ELR (cell line): ENCODE measurements at regions not wholly inside any gene's neighbourhood (a gene's known extent, or its start where the extent isn't known, plus 50 kb on each side); places are given as distances from the start of the nearest gene placed in this dataset.

Source experiments
- DNase-seq: peaks from one replicate; pipeline ENCODE4 v3.0.0-alpha.2; 2015; ENCODE audit warnings: low read depth

DNA sequence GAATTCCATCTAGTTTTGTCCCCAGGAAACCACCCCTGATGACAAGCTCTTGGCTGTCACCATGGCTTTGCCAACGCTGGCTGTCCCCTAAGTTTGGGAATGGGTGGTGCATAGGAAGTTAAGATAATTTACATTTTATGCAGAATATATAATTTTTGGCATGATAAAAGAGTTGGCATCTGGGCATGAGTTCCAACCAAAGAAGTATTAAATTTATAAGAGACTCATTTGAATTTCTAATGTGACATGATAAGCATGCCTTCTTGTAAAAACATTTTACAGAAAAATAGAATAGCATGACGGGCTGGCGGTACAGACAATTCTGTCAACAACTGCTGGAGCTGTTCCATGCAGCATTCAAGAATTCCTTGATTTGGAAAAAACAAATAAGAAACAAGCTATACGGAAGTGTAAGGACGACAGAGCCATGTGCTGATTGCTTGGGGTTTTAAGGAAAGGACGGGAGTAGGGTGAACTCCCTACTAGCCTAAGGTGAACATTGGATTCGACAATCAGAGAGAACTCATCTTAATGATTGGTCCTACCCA is 106.8 kb upstream of the C1orf21 start:
- DNase-seq = no peak

DNA sequence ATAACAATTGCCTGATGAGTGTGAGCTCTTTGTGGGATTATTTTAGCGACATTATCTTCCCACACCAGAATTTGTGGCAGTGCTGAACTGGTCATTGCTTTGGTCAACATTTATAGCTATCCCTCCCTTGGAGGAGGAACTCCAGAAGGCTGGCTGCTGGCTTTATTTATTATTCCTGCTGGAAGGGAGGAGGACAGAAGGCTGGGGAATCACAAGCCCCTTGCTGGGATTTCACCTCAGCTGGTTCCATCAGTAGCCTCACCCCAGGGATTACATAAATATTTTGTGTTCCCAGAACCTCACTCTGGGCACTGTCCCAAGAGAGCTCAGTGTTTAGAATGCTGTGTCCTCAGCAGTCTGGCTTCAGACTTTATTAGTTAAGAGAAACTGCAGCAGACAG is 102.8 kb upstream of the C1orf21 start:
- DNase-seq = no peak

DNA sequence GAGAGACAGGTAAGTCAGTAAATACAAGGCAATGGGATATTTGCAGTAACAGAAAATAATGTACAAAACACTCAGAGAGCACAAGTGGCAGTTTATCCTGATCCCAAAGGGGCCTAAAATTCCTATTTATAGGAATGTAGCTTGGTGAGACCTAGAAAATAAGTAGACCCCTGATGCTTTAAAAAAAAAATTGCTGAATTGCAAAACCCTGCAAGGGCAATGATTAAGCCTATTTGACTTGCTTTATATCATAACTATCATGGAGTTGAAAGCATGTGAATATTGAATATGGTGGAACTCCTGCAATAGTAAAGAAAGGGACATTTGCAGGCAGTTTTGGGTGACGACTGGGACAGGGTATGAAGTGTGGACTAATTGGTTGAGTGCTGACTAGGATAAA is 101.9 kb upstream of the C1orf21 start:
- DNase-seq = no peak

DNA sequence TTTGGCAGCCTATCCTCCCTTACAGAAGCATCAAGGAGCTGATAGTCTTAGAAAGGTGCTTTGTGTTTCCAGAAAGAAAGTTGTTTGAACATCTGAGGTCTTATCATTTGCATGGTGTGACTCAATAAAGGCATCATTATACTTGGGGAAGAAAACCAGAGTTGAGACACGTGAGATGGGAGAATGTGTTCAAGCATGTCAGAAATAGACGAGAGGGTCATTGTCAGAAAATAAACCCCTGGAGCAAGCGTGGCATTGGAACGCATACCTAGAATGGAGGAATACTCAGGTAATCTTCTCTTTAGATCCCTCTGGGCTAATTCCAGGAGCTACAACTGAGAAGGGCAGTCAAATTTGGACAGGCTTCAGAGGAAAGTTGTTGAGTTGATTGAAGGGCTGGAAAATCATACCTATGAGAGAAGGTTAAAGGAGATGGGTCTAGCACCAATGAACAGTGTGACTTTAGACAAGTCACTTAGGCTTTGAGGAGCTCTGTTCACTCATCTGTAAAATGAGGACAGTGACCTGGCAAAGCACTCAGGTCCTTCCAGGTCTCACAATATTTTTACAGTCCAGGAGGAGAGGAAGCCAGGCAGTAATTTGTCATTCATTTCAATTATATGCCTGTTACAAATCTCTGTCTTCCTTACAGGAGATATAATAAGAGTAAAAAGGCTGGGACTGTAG is 101.3 kb upstream of the C1orf21 start:
- no peak for DNase-seq

DNA sequence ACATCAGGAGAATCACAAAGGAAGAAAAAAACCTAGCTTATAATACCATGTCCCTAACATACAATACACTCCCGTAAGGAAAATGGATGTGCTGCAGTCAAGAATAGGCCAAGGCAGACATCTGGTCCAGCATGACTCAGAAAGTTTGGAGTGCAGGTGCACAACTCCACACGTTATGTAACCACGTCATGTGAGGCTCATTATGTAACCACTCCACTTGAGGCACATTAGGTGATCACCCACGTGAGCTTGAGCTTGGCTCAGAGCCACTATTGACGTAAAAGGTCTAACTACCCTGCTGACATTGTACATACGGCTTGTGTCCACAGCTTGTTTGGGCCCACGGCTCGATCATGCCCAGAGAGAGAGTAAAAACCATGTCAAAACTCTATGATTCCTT is 99.8 kb upstream of the C1orf21 start:
- DNase-seq = no peak

DNA sequence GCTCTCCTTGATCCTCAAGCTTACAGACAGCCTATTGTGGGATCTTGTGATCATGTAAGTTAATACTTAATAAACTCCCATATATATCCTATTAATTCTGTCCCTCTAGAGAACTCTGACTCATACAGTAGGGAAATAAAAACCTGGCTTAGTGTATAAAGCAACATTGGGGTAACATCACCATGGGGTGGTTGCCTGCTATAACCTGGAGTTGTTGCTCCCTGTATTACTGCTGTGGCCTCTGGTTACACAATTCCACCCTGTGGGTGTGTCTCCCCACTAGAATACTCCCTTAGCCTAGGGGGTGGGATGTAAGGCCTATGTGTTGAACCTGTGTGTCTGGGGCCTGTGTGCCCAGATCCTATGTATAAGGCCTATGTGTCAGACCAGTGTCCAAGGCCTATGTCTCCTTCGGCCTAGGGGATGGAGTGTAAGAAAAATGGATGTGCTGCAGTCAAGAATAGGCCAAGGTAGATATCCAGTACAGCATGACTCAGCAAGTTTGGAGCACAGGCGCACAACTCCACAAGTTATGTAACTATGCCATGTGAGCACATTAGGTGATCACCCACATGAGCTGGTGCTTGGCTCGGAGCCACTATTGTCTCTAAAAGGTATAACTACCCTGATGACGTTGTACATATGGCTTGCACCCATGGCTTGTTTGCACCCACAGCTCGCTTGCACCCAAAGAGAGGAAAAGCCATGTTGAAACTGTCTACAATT is 96.8 kb upstream of the C1orf21 start:
- peak; percentile 19 for DNase-seq

DNA sequence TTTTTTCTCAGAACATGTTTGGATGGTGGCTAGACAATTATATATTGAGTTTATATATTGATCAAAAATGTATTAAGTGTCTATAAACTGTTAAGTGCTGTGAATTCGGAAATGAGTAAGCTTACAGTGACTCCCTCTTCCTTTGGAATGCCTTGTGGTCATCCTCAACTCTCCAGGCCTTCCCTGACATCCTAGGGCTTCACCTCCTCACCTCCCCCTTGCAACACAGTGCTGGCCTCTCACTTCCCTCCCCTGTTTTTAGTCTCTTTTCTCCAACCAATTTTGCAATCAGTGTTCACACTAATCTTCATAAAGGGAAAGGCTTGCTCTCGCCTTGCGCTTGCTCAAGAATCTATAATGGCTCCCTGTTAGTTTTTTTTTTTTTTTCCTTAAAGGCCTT is 95.1 kb upstream of the C1orf21 start:
- DNase-seq = peak; percentile 69

DNA sequence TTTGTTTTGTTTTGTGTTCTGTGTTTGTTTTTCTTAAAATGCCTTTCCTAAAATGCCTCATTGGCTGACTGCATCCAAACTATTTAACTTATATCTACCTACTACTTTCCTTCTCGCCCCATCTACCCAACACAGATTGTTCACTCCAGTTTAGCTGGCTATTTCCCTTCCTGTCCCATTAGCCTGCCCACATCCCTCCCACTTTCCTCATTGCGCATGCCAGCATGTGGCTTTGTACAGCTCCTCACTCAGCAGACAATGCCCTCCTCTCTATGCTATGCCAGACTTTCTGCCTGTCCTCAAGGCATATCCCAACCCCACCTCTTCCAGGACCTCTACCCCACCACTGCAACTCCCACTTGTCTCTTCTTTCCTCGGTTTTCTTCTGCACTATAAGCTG is 94.7 kb upstream of the C1orf21 start:
- no peak for DNase-seq

DNA sequence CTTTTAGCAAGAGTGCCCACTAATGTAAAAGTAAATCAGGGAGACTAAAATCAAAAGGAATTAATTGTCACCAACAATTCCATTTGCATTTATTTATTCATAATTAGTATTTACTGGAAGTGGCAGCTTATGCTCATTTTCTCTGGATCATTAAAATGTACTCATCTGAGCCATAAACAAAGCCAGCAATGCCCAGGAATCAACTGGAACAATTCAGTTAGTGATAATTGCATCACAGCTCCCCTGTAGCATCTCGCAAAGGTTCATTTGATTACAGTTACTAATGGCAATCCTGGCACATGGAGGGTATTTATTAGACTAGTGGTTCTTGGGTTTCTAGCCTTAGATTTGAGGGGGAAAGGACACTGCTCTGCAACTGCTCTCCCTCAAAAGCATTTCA is 92.7 kb upstream of the C1orf21 start:
- DNase-seq = no peak

DNA sequence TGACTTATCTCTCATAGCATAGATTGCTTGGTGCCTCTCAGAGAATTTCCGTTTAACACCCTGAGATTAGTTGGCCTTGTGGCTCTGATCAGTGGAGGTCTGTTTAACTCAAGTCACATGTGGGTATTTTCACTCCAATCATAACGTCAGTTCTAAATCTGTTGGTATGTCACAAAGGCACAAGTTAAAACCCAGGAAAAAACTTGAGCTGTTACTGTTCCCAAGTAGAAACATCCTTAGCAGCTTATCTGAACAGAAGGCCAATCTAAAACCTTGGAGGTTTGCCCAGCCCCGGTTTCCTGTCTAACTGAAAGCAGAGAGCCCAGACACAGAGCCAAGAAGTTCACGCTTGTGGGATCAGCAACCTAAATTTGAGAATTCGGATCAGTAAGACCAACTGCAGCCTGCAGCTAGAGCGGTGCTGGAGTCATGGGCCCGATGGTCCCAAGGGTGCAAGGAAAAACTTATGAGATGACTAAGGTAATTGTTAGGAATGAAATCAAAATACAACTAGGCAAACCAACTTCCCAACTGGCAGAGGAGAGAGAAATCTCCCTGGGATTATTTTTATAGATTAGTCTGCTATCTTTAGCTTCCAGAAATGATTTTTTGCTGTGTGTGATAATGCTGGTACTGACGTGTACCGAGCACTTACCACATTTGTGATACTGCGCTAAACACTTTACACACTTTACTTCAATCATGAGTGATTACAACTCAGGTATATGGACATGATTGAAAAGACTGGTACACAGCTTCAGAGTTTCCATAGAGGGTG is 90.2 kb upstream of the C1orf21 start:
- peak; percentile 65 for DNase-seq

DNA sequence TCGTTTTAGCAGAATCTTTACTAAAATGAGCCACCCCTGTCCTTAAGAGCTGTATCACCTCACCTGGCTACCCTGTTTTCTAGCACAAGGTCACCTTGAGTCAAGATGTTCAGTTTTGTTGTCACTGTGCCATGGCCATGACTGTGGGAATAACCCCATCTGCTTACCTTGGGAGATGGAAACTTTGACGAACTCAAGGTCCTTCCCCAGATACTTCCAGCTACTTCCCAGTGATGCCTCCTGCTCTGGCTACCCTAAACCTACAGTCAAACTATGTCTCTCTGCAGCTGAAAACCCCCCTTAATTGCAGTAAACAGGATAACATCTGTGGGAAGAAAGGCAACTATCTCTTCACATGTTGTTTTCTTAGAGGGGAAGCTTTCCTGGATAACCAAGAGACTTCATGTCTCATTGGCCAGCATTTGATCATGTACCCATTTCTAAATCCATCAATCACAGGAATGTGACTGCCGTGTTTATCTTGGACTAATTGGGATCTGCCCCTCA is 89.5 kb upstream of the C1orf21 start:
- DNase-seq = no peak

DNA sequence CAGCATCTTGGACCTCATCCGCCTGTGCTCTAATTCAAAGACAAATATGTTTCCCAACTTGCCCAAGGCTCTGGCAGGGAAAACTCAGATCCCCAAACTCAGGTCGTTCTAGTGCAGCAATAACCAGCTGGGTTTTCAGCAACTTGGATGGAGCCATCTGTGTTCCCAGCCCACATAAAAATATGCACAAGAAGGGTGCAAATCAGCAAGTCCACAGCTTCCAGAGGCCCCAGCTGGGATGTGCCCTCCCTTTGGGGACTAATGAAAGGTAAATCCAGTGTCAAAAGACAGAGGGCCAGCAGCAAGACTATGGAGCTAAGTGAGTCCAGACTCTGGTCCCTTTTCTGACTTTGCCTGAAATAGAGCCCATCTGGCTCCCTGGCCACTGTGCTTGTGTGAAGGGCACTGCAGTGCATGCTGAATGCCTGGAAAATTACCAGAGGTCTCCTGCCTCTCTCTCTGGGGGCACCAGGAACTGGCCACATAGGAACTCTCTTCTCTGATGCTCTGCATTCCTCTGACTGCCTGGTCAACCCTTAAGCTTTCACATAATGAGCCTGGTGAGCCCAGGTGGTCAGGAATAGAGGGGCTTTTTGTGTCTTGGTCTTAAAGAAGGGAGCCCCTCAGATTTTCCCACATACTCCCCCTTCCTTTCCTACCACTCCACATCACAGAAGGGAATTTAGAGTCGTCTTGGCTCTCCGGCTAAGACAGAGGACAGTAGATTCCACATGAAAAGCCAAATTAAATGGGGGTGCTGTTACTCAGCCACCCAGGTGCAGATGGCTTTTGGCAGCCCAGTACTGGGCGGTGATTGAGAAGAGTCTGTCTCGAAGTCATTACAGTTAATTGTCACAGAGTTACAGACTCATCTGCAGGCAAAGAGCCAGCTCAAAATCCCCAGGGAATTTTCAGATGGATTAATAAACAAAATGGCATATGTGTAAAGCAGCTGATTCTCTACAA is 88.1 kb upstream of the C1orf21 start:
- DNase-seq = peak; percentile 26

DNA sequence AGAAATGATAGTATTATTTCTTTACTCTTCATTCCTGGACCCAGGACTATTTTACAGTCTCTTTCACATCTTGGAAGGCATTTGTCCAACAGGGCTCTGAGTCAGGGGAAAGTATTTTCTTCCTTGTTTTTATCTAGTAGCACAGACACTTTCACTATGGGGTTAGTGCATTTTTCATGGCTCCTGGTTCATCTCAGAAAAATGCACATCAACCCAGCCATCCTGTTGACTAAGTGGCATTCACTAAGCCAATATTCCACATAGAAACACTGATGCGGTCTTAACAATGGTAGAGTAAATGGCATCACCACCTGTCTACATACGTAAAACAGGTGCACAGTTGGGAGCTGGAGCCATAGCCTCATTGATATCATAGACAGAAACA is 87.4 kb upstream of the C1orf21 start:
- peak; percentile 92 for DNase-seq

DNA sequence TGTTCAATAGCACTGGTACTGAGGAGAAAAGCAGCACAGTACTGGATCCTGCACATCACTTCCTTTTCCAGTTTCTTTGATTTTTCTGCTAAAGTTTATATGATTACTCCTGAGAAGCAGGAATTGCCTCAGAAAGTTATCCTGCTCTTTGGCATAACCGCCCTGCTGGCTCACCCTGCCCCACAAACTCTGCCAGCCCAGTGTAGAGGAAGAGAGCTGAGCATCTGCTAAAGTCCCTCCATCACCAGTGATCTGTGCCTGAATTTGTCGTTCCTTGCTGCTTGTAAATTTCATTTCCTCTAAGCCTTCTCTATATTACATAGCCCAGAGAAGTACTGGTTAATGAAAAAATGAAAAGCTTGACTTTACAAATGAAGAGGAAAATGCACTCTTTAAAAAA is 87.0 kb upstream of the C1orf21 start:
- DNase-seq = no peak

DNA sequence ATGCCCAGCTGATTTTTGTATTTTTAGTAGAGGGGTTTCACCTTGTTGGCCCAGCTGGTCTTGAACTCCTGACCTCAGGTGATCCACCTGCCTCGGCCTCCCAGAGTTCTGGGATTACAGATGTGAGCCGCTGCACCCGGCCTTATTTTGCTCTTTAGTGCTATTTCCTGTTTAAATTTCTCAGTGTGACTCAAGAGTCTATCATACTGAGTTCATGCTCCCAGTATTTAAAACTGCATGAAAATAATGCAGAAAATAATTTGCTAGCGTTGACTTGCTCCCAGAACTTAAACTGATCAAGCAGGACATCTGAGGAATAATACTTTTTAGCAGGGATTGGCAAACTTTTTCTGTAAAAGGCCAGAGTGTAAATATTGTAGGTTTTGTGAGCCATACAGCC is 86.4 kb upstream of the C1orf21 start:
- DNase-seq = peak; percentile 81

DNA sequence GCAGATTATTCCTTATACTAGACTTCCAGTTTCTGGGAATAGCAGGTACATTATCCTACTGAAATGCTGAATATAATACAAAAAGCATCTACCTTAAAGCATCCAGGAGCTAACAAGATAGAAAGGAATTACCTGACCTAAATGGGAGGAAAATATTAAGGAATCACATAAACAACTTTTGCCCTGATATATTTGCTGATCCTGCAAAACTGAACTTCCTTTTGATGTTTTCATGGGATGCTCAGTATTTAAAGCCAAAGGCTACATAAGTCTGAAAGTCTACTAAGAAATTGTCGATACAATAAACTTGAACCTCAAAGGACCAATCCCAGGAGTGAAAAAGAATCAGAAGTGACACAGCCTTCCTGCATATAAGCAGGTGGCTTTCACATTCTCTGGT is 85.6 kb upstream of the C1orf21 start:
- no peak for DNase-seq

DNA sequence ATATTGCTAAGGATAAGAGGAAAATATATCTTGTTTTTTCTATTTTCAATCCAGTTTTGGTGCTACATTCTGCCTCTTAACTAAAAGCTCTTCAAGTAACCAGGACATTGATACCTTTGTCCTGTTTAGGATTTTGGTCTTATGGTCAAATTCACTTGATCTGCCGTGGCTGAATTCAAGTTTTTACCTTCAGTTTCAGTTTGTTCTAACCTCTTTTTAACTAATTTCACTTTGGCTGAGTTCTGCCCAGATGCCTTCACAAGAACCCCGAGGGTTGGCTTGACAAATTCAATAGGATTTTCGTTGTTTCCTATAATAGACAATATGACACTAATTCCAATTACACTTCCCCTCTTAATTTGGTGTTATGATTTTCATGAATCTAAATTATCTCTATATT is 84.5 kb upstream of the C1orf21 start:
- DNase-seq = no peak

DNA sequence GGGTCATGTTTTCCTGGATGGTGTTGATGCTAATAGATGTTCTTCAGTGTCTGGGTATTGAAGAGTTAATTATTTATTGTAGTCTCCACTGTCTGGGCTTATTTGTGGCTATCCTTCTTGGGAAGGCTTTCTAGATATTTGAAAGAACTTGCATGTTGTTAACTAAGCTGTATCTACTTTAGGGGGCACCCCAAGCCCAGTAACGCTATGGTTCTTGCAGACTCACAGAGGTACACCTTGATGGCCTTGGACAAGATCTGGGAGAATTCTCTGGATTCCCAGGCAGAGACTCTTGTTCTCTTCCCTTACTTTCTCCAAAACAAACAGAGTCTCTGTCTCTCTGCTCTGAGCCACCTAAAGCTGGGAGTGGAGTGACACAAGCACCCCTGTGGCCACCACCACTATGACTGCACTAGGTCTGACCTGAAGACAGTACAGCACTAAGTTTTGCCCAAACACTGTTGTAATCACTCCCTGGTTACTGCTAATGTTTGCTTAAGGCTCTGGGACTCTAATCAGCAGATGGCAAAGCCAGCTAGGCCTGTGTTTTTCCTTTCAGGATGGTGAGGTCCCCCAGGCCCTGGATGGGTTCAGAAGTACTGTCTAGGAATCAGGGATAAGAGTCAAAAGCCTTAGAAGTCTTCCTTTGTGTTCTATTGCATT is 76.5 kb upstream of the C1orf21 start:
- DNase-seq = no peak

DNA sequence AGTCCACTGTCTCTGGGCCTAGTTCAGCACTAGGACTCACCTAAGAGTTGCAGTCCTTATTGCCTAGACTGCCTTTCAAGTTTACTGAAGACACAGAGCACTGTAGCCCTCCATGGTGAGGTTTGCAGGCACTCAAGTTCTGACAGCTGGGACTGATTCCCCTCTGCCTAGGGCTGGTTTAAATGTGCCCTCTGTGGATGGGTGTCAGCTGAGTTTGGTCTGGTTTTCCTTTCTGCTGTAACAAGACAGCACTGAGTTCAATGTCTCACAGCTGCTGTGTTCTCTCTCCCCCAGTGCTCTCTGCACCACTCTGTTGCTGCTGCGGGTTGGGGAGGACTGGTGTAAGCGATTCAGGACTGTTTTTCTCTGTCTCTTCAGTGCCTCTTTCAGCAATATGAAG is 75.2 kb upstream of the C1orf21 start:
- no peak for DNase-seq

DNA sequence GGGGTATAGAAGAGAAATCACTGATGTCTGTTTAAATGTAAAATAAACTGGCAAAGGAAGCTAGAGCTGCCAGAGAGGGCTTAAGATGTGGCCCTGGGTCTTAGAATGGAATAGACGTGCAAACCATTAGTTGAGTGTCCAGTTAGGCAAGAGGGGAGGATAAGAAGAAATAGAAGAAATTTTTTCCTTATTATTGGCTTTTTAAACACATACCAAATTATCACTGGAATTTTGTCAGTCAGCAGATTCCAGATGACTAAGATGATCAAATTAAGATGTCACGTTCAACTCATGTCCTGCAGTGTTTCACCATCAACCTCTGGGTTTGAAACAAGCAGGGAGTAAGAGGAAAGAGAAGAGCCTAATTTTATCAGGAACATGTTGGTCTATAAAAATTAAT is 71.6 kb upstream of the C1orf21 start:
- DNase-seq = peak; percentile 41

DNA sequence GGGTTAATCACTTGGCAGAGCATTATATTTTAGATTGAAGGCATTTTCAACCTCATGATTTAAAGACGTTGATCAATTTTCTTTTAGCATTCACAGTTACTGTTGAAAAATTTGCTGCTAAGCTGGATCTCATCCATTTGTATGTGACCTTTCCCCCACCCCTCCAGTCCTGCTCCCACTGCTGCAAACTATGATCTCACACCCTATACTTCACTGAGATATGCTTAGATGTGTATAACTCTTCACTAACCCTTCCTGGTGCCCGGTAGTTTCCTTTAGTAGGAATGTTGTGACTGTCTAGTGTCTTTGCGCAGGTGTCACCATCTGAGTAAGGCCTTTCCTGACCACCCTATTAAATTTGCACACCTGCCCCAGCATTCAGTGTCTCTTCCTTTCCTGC is 67.0 kb upstream of the C1orf21 start:
- no peak for DNase-seq
